Common myeloid progenitor, CD34-positive (primary cell): ENCODE measurements at regions not wholly inside any gene's neighbourhood (a gene's known extent, or its start where the extent isn't known, plus 50 kb on each side); places are given as distances from the start of the nearest gene placed in this dataset.

Source experiments
- CTCF ChIA-PET: fragments of 350-600 bp; sonication (Branson Sonifier 250); formaldehyde crosslinking; loops from one replicate; lab custom pipeline; 2021; ENCODE audit warnings: antibody characterized with exemption; lab: Charles Lee
- POLR2A ChIA-PET: fragments of 350-600 bp; sonication (Branson Sonifier 250); formaldehyde crosslinking; loops from one replicate; lab custom pipeline; 2021; ENCODE audit warnings: antibody characterized with exemption; lab: Charles Lee
- DNase-seq, 3 donors: peaks; one replicate each; pipeline versions ENCODE4 v3.0.0 to v3.0.0-alpha.2; 2013
- H3K27ac ChIP-seq, 2 experiments: 1 replicate in 1 of 2; 2 replicates in 1 of 2; pipeline ENCODE4 v1.7.0; 2013; ENCODE audit warnings: inconsistent platforms in 2 of 2, low read length in 2 of 2, mild to moderate bottlenecking in 2 of 2, low read depth in 1 of 2, moderate library complexity in 1 of 2; ENCODE audit not compliant: severe bottlenecking in 2 of 2, insufficient read depth in 1 of 2, poor library complexity in 1 of 2
- H3K27me3 ChIP-seq, 5 experiments: replicated peaks in 2 of 5; 1 replicate in 3 of 5; 2 replicates in 2 of 5; pipeline versions ENCODE4 v1.6.1 to v1.7.0; 2013; ENCODE audit warnings: low read length in 4 of 5, mild to moderate bottlenecking in 2 of 5, moderate library complexity in 2 of 5, inconsistent platforms in 1 of 5; ENCODE audit not compliant: insufficient read depth in 5 of 5, control insufficient read depth in 4 of 5
- H3K36me3 ChIP-seq, 4 experiments: 1 replicate in 2 of 4; 2 replicates in 2 of 4; pipeline versions ENCODE4 v1.6.1 to v1.7.0; 2013; ENCODE audit warnings: low read length in 3 of 4, control low read depth in 1 of 4, mild to moderate bottlenecking in 1 of 4; ENCODE audit not compliant: control insufficient read depth in 4 of 4, insufficient read depth in 4 of 4
- H3K4me1 ChIP-seq, 4 experiments: 1 replicate in 3 of 4; 2 replicates in 1 of 4; pipeline versions ENCODE4 v1.6.1 to v1.7.1; 2013; ENCODE audit warnings: low read length in 3 of 4, mild to moderate bottlenecking in 3 of 4, control low read depth in 1 of 4, inconsistent platforms in 1 of 4, moderate library complexity in 1 of 4; ENCODE audit not compliant: control insufficient read depth in 4 of 4, insufficient read depth in 4 of 4; ENCODE audit errors: control extremely low read depth in 1 of 4
- H3K4me3 ChIP-seq, 7 experiments: 1 replicate in 4 of 7; 2 replicates in 3 of 7; pipeline versions ENCODE4 v1.5.1 to v1.7.0; 2013; ENCODE audit warnings: mild to moderate bottlenecking in 7 of 7, low read length in 6 of 7, moderate library complexity in 6 of 7, inconsistent platforms in 2 of 7, low read depth in 2 of 7, control low read depth in 1 of 7; ENCODE audit not compliant: insufficient read depth in 4 of 7, control insufficient read depth in 1 of 7; ENCODE audit errors: extremely low read depth in 1 of 7
- H3K9me3 ChIP-seq, 5 experiments: 1 replicate in 4 of 5; 2 replicates in 1 of 5; pipeline versions ENCODE4 v1.6.1 to v1.7.1; 2013; ENCODE audit warnings: low read length in 4 of 5, mild to moderate bottlenecking in 2 of 5, inconsistent platforms in 1 of 5, low read depth in 1 of 5, moderate library complexity in 1 of 5; ENCODE audit not compliant: control insufficient read depth in 4 of 5, insufficient read depth in 2 of 5; ENCODE audit errors: control extremely low read depth in 1 of 5
- WGBS: methylation state at CpG from one replicate; pipeline ENCODE4 v1.1.5; 2013; ENCODE audit not compliant: insufficient coverage; 5-methylcytosine and 5-hydroxymethylcytosine counted together

DNA sequence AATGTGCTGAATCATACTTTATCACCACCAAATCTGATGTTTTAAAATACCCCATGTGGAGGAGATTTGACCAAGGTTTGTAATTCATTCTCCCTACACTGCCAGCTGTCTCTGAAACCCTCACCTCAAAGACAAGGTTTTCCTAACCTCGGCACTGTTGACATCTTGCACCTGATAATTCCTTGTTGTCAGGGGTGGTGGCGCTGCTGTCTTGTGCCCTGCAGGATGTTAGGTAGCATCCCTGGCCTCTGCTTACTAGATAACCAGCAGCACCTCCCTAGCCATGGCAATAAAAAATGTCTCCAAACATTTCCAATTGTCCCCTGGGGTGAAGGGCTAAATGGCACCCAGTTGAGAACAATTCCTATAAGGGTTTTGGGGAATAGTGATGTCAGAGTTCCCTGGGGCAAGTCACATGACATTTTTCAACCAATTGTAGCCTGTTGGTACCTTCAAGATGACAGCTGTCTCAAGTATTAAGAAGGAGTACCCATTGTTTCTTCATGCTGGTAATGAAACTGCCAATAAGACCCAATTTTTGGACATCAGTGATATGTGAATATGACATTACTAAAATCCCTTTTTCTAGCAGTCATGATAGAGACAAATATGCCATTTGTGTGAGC lies 160.6 kb upstream of the PLCXD3 start:
- H3K27ac ChIP-seq = no peak overlapping the region
- H3K9me3 ChIP-seq = no peaks in the 10 kb centered on the region
- CTCF ChIA-PET = no interaction called here
- no peak for DNase-seq
- H3K27me3 ChIP-seq = peaks cover 0 to under 1% (median 0%) of the 10 kb centered on the region in 5 experiments
- 67% methylated on average over 1 of the region's 2 CpGs for WGBS
- H3K4me3 ChIP-seq = no peak overlapping the region
- POLR2A ChIA-PET = no interaction called here
- no peaks in the 10 kb centered on the region for H3K36me3 ChIP-seq
- no peaks in the 10 kb centered on the region for H3K4me1 ChIP-seq

GRCh38 chr5:41670216-41670615 lies 159.8 kb upstream of the PLCXD3 start:
- no peak overlapping the region for H3K4me3 ChIP-seq
- no CpG with 5 or more reads among the region's 3 CpGs for whole genome bisulfite sequencing

DNA sequence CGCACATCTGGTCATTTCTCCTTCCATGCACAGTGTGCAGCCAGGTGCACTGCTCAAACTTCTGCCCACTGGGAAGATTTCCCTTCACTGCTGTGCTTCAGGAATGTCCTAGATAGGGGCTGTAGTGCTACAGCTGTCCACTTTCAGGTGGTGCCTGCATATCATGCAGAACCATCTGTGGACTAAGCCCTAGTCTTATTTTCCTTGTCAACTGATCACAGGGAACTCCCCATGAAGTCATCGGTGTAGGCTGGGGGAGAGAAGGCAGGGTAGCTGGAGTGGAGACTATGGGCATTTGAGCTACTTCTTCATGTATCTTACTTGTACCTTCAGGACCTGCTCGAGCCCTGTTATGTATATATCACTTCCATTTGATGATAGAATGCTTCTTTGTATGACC lies 150.9 kb upstream of the PLCXD3 start:
- no peaks in the 10 kb centered on the region for H3K36me3 ChIP-seq
- CTCF ChIA-PET = no interaction called here
- WGBS = 89% methylated on average over 1 of the region's 3 CpGs

More at GRCh38 chr5:41670216-41670615, 159.8 kb upstream of the PLCXD3 start:
- Histone ChIP-seq H3K27me3 (no peaks in the 10 kb centered on the region), H3K4me1 (no peaks in the 10 kb centered on the region), H3K27ac (no peak overlapping the region), H3K36me3 (no peaks in the 10 kb centered on the region), H3K9me3 (no peaks in the 10 kb centered on the region)
- CTCF ChIA-PET = no interaction called here
- no peak for DNase-seq
- POLR2A ChIA-PET = no interaction called here

GRCh38 chr5:41656597-41656996 lies 146.2 kb upstream of the PLCXD3 start:
- peaks cover 0 to 1% (median 0%) of the 10 kb centered on the region in 5 experiments for H3K9me3 ChIP-seq
- no peak overlapping the region for H3K27ac ChIP-seq
- no peaks in the 10 kb centered on the region for H3K27me3 ChIP-seq
- no peaks in the 10 kb centered on the region for H3K36me3 ChIP-seq
- ChIA-PET CTCF (no interaction called here), POLR2A (no interaction called here)
- no CpG with 5 or more reads among the region's 1 CpG for WGBS
- H3K4me3 ChIP-seq = no peak overlapping the region
- DNase-seq = no peak
- no peaks in the 10 kb centered on the region for H3K4me1 ChIP-seq

More for the DNA sequence above, 150.9 kb upstream of the PLCXD3 start:
- Histone ChIP-seq H3K27ac (no peak overlapping the region), H3K27me3 (no peaks in the 10 kb centered on the region), H3K4me1 (no peaks in the 10 kb centered on the region), H3K4me3 (no peak overlapping the region), H3K9me3 (peaks cover 0 to 1% (median 0%) of the 10 kb centered on the region in 5 experiments)
- POLR2A ChIA-PET = no interaction called here
- DNase-seq = no peak

DNA sequence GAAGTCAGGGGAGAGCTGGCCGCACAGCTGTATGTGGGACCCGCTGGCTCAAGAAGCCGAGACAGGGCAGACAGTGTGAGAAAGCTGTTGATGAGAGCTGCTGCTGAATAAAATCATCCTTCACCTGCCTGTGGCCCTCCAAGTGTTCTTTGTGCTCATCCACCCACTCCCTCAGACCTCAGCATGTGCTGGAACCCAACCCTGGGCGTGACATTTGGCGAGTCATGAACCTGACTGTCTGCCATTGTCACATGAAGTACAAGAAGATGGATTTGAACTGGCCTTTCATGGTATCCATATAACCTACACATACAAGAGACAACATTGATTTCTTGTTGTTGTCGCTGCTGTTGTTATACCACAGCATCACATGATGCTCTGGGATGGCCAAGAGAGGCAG lies 139.7 kb upstream of the PLCXD3 start:
- no peaks in the 10 kb centered on the region for H3K27me3 ChIP-seq
- H3K9me3 ChIP-seq = no peaks in the 10 kb centered on the region
- H3K4me3 ChIP-seq = no peak overlapping the region
- H3K36me3 ChIP-seq = no peaks in the 10 kb centered on the region
- 100% methylated on average over 3 of the region's 6 CpGs for WGBS
- CTCF ChIA-PET = no interaction called here
- DNase-seq = no peak
- POLR2A ChIA-PET = no interaction called here
- H3K27ac ChIP-seq = no peak overlapping the region
- H3K4me1 ChIP-seq = no peaks in the 10 kb centered on the region

GRCh38 chr5:41649659-41650058 lies 139.3 kb upstream of the PLCXD3 start:
- POLR2A ChIA-PET = no interaction called here
- Histone ChIP-seq H3K36me3 (no peaks in the 10 kb centered on the region), H3K27ac (no peak overlapping the region), H3K4me3 (no peak overlapping the region), H3K4me1 (no peaks in the 10 kb centered on the region), H3K27me3 (no peaks in the 10 kb centered on the region), H3K9me3 (no peaks in the 10 kb centered on the region)
- WGBS = no CpG with 5 or more reads among the region's 3 CpGs
- CTCF ChIA-PET = no interaction called here
- DNase-seq = no peak

DNA sequence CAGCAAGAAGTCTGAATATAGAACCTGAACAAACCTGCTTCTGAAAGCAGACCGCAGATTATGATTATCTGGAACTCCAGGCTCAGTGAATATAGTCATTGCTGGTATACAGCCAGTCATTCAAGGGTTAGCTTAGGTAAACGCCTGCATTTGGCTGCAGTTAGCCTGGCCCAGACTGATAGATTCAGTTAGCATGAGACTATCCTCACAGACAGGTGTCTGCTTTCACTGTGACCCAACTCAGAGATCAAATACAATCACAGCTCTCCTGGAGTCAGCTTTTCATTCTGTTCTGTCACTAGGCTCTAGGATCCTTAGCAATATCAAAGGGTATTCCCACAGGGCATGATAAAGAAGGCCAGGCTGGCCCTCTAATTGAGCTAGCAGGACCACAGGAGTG lies 138.6 kb upstream of the PLCXD3 start:
- Histone ChIP-seq H3K27me3 (no peaks in the 10 kb centered on the region), H3K9me3 (no peaks in the 10 kb centered on the region), H3K27ac (no peak overlapping the region), H3K4me1 (no peaks in the 10 kb centered on the region), H3K36me3 (no peaks in the 10 kb centered on the region), H3K4me3 (no peak overlapping the region)
- DNase-seq = no peak
- ChIA-PET CTCF (interaction anchor here (0.6 kb wide), 1 partner anchor 1565 kb away, joined by 3 read pairs; no protein-coding TSS in a partner anchor), POLR2A (no interaction called here)
- WGBS = 65% methylated on average over 2 of the region's 2 CpGs
